SU-DHL-6 (cell line): ENCODE measurements at regions not wholly inside any gene's neighbourhood (a gene's known extent, or its start where the extent isn't known, plus 50 kb on each side); places are given as distances from the start of the nearest gene placed in this dataset.

Source experiments
- H2AFZ ChIP-seq: fragments of 200-600 bp; sonication (generic); 2 replicates; pipeline ENCODE4 v1.6.1; 2014; ENCODE audit warnings: low read depth, mild to moderate bottlenecking, moderate library complexity, mixed read lengths, antibody characterized with exemption, low read length; ENCODE audit not compliant: severe bottlenecking
- H3F3A ChIP-seq: fragments of 200-600 bp; shearing (Covaris generic); 2 replicates; pipeline ENCODE4 v1.6.0; 2016; ENCODE audit warnings: antibody characterized with exemption, mild to moderate bottlenecking; ENCODE audit not compliant: insufficient read depth
- H3K27ac ChIP-seq: fragments of 200-600 bp; sonication (generic); 2 replicates; pipeline ENCODE4 v1.5.1; 2016; ENCODE audit warnings: low read depth, mild to moderate bottlenecking, low read length, moderate library complexity, mixed read lengths
- H3K27me3 ChIP-seq: fragments of 200-600 bp; sonication (generic), shearing (Covaris generic); 2 replicates; pipeline ENCODE4 v1.6.0; 2014; ENCODE audit warnings: mild to moderate bottlenecking, low read length
- H3K36me3 ChIP-seq: fragments of 200-600 bp; sonication (generic); 2 replicates; pipeline ENCODE4 v1.6.1; 2014; ENCODE audit warnings: mild to moderate bottlenecking, low read length, mixed read lengths
- H3K4me2 ChIP-seq: fragments of 300-600, 200-600 bp; shearing (Covaris generic), sonication (generic); 2 replicates; pipeline ENCODE4 v1.6.0; 2014; ENCODE audit warnings: low read length, low read depth, mild to moderate bottlenecking; ENCODE audit not compliant: poor library complexity, severe bottlenecking
- H3K4me3 ChIP-seq: fragments of 200-600 bp; sonication (generic); 2 replicates; pipeline ENCODE4 v1.5.1; 2014; ENCODE audit warnings: antibody characterized with exemption, low read length, mild to moderate bottlenecking, mixed read lengths; ENCODE audit not compliant: insufficient read depth, poor library complexity, severe bottlenecking
- H3K79me2 ChIP-seq: fragments of 200-600 bp; sonication (generic); 2 replicates; pipeline ENCODE4 v1.6.1; 2014; ENCODE audit warnings: mild to moderate bottlenecking, low read length, moderate library complexity; ENCODE audit not compliant: insufficient read depth
- H3K9ac ChIP-seq: fragments of 200-600 bp; sonication (generic); 2 replicates; pipeline ENCODE4 v1.7.0; 2014; ENCODE audit warnings: mild to moderate bottlenecking, low read length
- H3K9me2 ChIP-seq: fragments of 200-600 bp; sonication (generic); replicated peaks from 2 replicates; pipeline ENCODE4 v1.6.1; 2014; ENCODE audit warnings: low read length; ENCODE audit not compliant: insufficient read depth
- H3K9me3 ChIP-seq: fragments of 200-600 bp; sonication (generic); 2 replicates; pipeline ENCODE4 v1.6.1; 2014; ENCODE audit warnings: low read length, mixed read lengths; ENCODE audit not compliant: insufficient read depth
- H4K20me1 ChIP-seq: fragments of 200-600 bp; sonication (generic); 2 replicates; pipeline ENCODE4 v1.6.1; 2014; ENCODE audit warnings: low read depth, mild to moderate bottlenecking, antibody characterized with exemption, low read length, moderate library complexity, mixed read lengths
- CTCF ChIP-seq: fragments of 200-600 bp; sonication (generic); IDR thresholded peaks from one replicate; pipeline ENCODE4 v1.5.1; 2017; ENCODE audit warnings: antibody characterized with exemption, mild to moderate bottlenecking, low read length, moderate library complexity; ENCODE audit not compliant: insufficient read depth, poor library complexity, severe bottlenecking
- EZH2phosphoT487 ChIP-seq: fragments of 200-600 bp; sonication (generic), shearing (Covaris generic); conservative IDR thresholded peaks from 2 replicates; pipeline ENCODE4 v1.6.1; 2018; ENCODE audit warnings: mild to moderate bottlenecking, antibody characterized with exemption, low read length, moderate library complexity, mixed read lengths

GRCh38 chr4:155434366-155434765, 57.6 kb upstream of the MAP9 start:
- no peaks in the 10 kb centered on the region for H3K79me2 ChIP-seq
- H3K27ac ChIP-seq, result no peak overlapping the region
- H3K4me2 ChIP-seq, result no peak overlapping the region
- H3K4me3 ChIP-seq, result no peak overlapping the region
- H4K20me1 ChIP-seq, result no peaks in the 10 kb centered on the region
- no peaks in the 10 kb centered on the region for H3K9me3 ChIP-seq
- no peaks in the 10 kb centered on the region for H3K9me2 ChIP-seq
- H3K9ac ChIP-seq, result no peak overlapping the region
- no peak overlapping the region for H2AFZ ChIP-seq
- TF ChIP-seq EZH2phosphoT487 (no peak), CTCF (no peak)
- H3F3A ChIP-seq, result no peaks in the 10 kb centered on the region
- H3K36me3 ChIP-seq, result no peaks in the 10 kb centered on the region
- H3K27me3 ChIP-seq, result no peaks in the 10 kb centered on the region

- no peaks in the 10 kb centered on the region for H3K27me3 ChIP-seq
Observed at GRCh38 chr4:155433636-155434360, 57.0 kb upstream of the MAP9 start.

GRCh38 chr4:155430895-155431795, 54.4 kb upstream of the MAP9 start:
- H3K36me3 ChIP-seq, result no peaks in the 10 kb centered on the region
- no peak overlapping the region for H3K4me3 ChIP-seq
- no peaks in the 10 kb centered on the region for H3K9me2 ChIP-seq
- no peak for TF ChIP-seq CTCF
- no peak for TF ChIP-seq EZH2phosphoT487
- H4K20me1 ChIP-seq, result no peaks in the 10 kb centered on the region
- H3K4me2 ChIP-seq, result no peak overlapping the region
- no peaks in the 10 kb centered on the region for H3F3A ChIP-seq
- H2AFZ ChIP-seq, result no peak overlapping the region
- H3K9ac ChIP-seq, result no peak overlapping the region
- no peaks in the 10 kb centered on the region for H3K27me3 ChIP-seq
- no peaks in the 10 kb centered on the region for H3K79me2 ChIP-seq
- H3K27ac ChIP-seq, result no peak overlapping the region
- H3K9me3 ChIP-seq, result peaks cover 10% of the 10 kb centered on the region; the same call in 1 of the 2 replicates

More at GRCh38 chr4:155433636-155434360, 57.0 kb upstream of the MAP9 start:
- no peak overlapping the region for H2AFZ ChIP-seq
- no peaks in the 10 kb centered on the region for H3K36me3 ChIP-seq
- no peaks in the 10 kb centered on the region for H3K9me2 ChIP-seq
- no peaks in the 10 kb centered on the region for H3K9me3 ChIP-seq
- H3K4me2 ChIP-seq, result no peak overlapping the region
- H3K79me2 ChIP-seq, result no peaks in the 10 kb centered on the region
- H3K27ac ChIP-seq, result no peak overlapping the region
- no peaks in the 10 kb centered on the region for H4K20me1 ChIP-seq
- TF ChIP-seq EZH2phosphoT487 (no peak), CTCF (no peak)
- H3F3A ChIP-seq, result no peaks in the 10 kb centered on the region
- H3K4me3 ChIP-seq, result no peak overlapping the region
- H3K9ac ChIP-seq, result no peak overlapping the region
